ENCODE measurements at regions not wholly inside any gene's neighbourhood (a gene's known extent, or its start where the extent isn't known, plus 50 kb on each side); places are given as distances from the start of the nearest gene placed in this dataset.

DNA sequence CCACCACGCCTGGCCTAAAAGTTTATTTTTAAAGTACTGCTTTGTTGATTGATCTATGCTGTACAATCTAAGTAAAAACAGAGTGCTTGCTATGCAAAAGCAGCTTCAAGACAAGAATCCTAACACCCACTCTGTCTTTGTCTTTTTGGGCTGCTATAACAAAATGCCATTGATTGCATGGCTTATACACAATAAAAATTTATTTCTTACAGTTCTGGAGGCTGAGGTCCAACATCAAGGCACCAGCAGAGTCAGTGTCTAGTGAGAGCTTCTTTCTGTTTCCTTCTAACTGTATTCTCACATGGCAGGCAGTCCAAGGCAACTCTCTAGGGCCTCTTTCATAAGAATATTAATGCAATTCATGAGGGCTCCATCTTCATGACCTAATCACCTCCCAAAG lies 63.6 kb upstream of the GJA5 start:
- no peak for TF ChIP-seq CTCF (conservative IDR thresholded peaks at IDR 0.05; ENCODE audit: low read length)
- no peak for TF ChIP-seq EZH2phosphoT487 (IDR thresholded peaks at IDR 0.05; ENCODE audit: borderline replicate concordance, low read depth, low read length)

Data from OCI-LY7 (cell line).